T-helper 1 cell treated with Interleukin-12 subunit alpha and Interleukin-12 subunit beta and Interleukin-4 antibody, amounts not matched to agents 30 ng/mL and 1 ng/mL, for 36 hours (primary cell): ENCODE measurements at regions not wholly inside any gene's neighbourhood (a gene's known extent, or its start where the extent isn't known, plus 50 kb on each side); places are given as distances from the start of the nearest gene placed in this dataset.
"Not testable (repeated sequence)": the region's sequence is repeated elsewhere in the genome, so short reads cannot be mapped to it uniquely, and the experiment has no call there.

Source experiments
- intact Hi-C: fragments of 100-400 bp; cut with micrococcal nuclease; formaldehyde crosslinking; loops from one replicate; pipeline ENCODE4 v1.15.1; 2024

- intact Hi-C loops, result no loop called here
Observed at GRCh38 chr4:183814461-183814860, 90.6 kb upstream of the STOX2 start.

GRCh38 chr4:183816077-183816476 lies 89.0 kb upstream of the STOX2 start:
- intact Hi-C loops, result no loop called here

- intact Hi-C loops, result no loop called here
Observed at GRCh38 chr4:183816882-183817509, 88.1 kb upstream of the STOX2 start.

GRCh38 chr4:183818591-183818990 lies 86.5 kb upstream of the STOX2 start:
- intact Hi-C loops, result not testable (repeated sequence)

GRCh38 chr4:183821076-183821853 lies 83.8 kb upstream of the STOX2 start:
- intact Hi-C loops, result no loop called here

GRCh38 chr4:183823434-183823833 lies 81.7 kb upstream of the STOX2 start:
- intact Hi-C loops, result no loop called here

- intact Hi-C loops, result no loop called here
Observed at GRCh38 chr4:183825346-183825745, 79.8 kb upstream of the STOX2 start.

GRCh38 chr4:183826461-183826860 lies 78.6 kb upstream of the STOX2 start:
- intact Hi-C loops, result no loop called here

- intact Hi-C loops, result no loop called here
Observed at GRCh38 chr4:183828125-183828524, 77.0 kb upstream of the STOX2 start.

- intact Hi-C loops, result no loop called here
Observed at GRCh38 chr4:183828839-183829238, 76.3 kb upstream of the STOX2 start.

- intact Hi-C loops, result no loop called here
Observed at GRCh38 chr4:183830438-183830985, 74.6 kb upstream of the STOX2 start.

GRCh38 chr4:183831026-183831446 lies 74.1 kb upstream of the STOX2 start:
- intact Hi-C loops, result no loop called here

GRCh38 chr4:183831683-183832082 lies 73.4 kb upstream of the STOX2 start:
- intact Hi-C loops, result no loop called here

GRCh38 chr4:183832776-183833450 lies 72.2 kb upstream of the STOX2 start:
- intact Hi-C loops, result no loop called here

GRCh38 chr4:183834252-183834651 lies 70.9 kb upstream of the STOX2 start:
- intact Hi-C loops, result no loop called here

- intact Hi-C loops, result no loop called here
Observed at GRCh38 chr4:183837222-183837621, 67.9 kb upstream of the STOX2 start.

GRCh38 chr4:183838987-183839712 lies 66.0 kb upstream of the STOX2 start:
- intact Hi-C loops, result no loop called here

GRCh38 chr4:183840311-183840710 lies 64.8 kb upstream of the STOX2 start:
- intact Hi-C loops, result loop anchor here (1.0 to 5.0 kb wide), 6 partner anchors 260 to 1294 kb away; no protein-coding TSS in a partner anchor

GRCh38 chr4:183841001-183841400 lies 64.1 kb upstream of the STOX2 start:
- intact Hi-C loops, result loop anchor here (5.0 kb wide), 1 partner anchor 696 kb away; no protein-coding TSS in a partner anchor

- intact Hi-C loops, result loop anchor here (5.0 kb wide), 1 partner anchor 695 kb away; no protein-coding TSS in a partner anchor
Observed at GRCh38 chr4:183842129-183842528, 63.0 kb upstream of the STOX2 start.

GRCh38 chr4:183843248-183843671 lies 61.8 kb upstream of the STOX2 start:
- intact Hi-C loops, result loop anchor here (5.0 kb wide), 1 partner anchor 694 kb away; no protein-coding TSS in a partner anchor
